Upper lobe of left lung (tissue), 4 donors: ENCODE measurements at regions not wholly inside any gene's neighbourhood (a gene's known extent, or its start where the extent isn't known, plus 50 kb on each side); places are given as distances from the start of the nearest gene placed in this dataset.

Experiments
- POLR2A ChIP-seq, 4 donors: fragments of 450-650 bp; IDR thresholded peaks; one replicate each; pipeline ENCODE4 v1.5.1; 2016 to 2017; ENCODE audit warnings: antibody characterized with exemption in 4 of 4, mild to moderate bottlenecking in 2 of 4
- TF ChIP-seq, protein P1 (sequence below), 6 experiments: fragments of 450-650 bp in 4 of 6; fragments of 200-600 bp in 2 of 6; sonication (generic) in 2 of 6; IDR thresholded peaks; one replicate each; pipeline ENCODE4 v1.5.1; 2016 to 2019; ENCODE audit warnings: antibody characterized with exemption in 6 of 6

- TF ChIP-seq, protein P1, sequence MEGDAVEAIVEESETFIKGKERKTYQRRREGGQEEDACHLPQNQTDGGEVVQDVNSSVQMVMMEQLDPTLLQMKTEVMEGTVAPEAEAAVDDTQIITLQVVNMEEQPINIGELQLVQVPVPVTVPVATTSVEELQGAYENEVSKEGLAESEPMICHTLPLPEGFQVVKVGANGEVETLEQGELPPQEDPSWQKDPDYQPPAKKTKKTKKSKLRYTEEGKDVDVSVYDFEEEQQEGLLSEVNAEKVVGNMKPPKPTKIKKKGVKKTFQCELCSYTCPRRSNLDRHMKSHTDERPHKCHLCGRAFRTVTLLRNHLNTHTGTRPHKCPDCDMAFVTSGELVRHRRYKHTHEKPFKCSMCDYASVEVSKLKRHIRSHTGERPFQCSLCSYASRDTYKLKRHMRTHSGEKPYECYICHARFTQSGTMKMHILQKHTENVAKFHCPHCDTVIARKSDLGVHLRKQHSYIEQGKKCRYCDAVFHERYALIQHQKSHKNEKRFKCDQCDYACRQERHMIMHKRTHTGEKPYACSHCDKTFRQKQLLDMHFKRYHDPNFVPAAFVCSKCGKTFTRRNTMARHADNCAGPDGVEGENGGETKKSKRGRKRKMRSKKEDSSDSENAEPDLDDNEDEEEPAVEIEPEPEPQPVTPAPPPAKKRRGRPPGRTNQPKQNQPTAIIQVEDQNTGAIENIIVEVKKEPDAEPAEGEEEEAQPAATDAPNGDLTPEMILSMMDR (IDR thresholded peaks at IDR 0.05) = no peak
- no peak for TF ChIP-seq POLR2A (IDR thresholded peaks at IDR 0.05)
Observed at GRCh38 chr13:109565877-109566276, 220.5 kb downstream of the IRS2 start.
